Natural killer cell (primary cell): ENCODE measurements at regions not wholly inside any gene's neighbourhood (a gene's known extent, or its start where the extent isn't known, plus 50 kb on each side); places are given as distances from the start of the nearest gene placed in this dataset.
A peak's percentile ranks its signal among the peaks of the same experiment; 100 is the strongest.

ENCODE experiments used
- ATAC-seq, 3 donors: fragments of 150-1000 bp in 2 of 3; fragments of 200-7000 bp in 1 of 3; cut with Tn5 transposase; 1 replicate in 1 of 3; 2 replicates in 2 of 3; pipeline ENCODE4 v1.10.0; 2021; ENCODE audit warnings: mild to moderate bottlenecking in 2 of 3, moderate library complexity in 2 of 3
- DNase-seq, 2 donors: peaks; one replicate each; pipeline versions ENCODE4 v3.0.0 to v3.0.0-alpha.2; 2013 to 2021; ENCODE audit warnings: mixed read lengths in 1 of 2
- H3K27ac ChIP-seq: one replicate; pipeline ENCODE4 v1.5.1; 2013; ENCODE audit warnings: mild to moderate bottlenecking, low read length
- H3K27me3 ChIP-seq: one replicate; pipeline ENCODE4 v1.6.1; 2013; ENCODE audit warnings: low read length; ENCODE audit not compliant: control insufficient read depth, insufficient read depth
- H3K36me3 ChIP-seq: one replicate; pipeline ENCODE4 v1.6.1; 2013; ENCODE audit warnings: low read length; ENCODE audit not compliant: control insufficient read depth, insufficient read depth
- H3K4me1 ChIP-seq: one replicate; pipeline ENCODE4 v1.6.1; 2013; ENCODE audit warnings: low read length; ENCODE audit not compliant: control insufficient read depth, insufficient read depth
- H3K4me3 ChIP-seq: one replicate; pipeline ENCODE4 v1.5.1; 2013; ENCODE audit warnings: low read length
- H3K9me3 ChIP-seq: one replicate; pipeline ENCODE4 v1.6.1; 2013; ENCODE audit warnings: low read length; ENCODE audit not compliant: control insufficient read depth, insufficient read depth
- H3K27ac Mint-ChIP-seq, 2 donors: one replicate each; pipeline ENCODE4 v1.8.0; 2022; ENCODE audit warnings: mild to moderate bottlenecking in 2 of 2, mixed read lengths in 2 of 2, moderate library complexity in 1 of 2
- H3K27me3 Mint-ChIP-seq, 2 donors: one replicate each; pipeline ENCODE4 v1.8.0; 2022; ENCODE audit warnings: low read depth in 2 of 2, mixed read lengths in 2 of 2
- H3K36me3 Mint-ChIP-seq: one replicate; pipeline ENCODE4 v1.8.0; 2022; ENCODE audit warnings: mixed read lengths
- H3K4me1 Mint-ChIP-seq, 2 donors: one replicate each; pipeline ENCODE4 v1.8.0; 2022; ENCODE audit warnings: mixed read lengths in 2 of 2
- H3K4me3 Mint-ChIP-seq: one replicate; pipeline ENCODE4 v1.8.0; 2022; ENCODE audit warnings: mild to moderate bottlenecking, moderate library complexity, mixed read lengths
- H3K9me3 Mint-ChIP-seq, 2 donors: one replicate each; pipeline ENCODE4 v1.8.0; 2022; ENCODE audit warnings: mixed read lengths in 2 of 2
- WGBS: methylation state at CpG from one replicate; pipeline ENCODE4 v1.1.7; 2013; ENCODE audit warnings: missing lambda C conversion rate; ENCODE audit not compliant: insufficient coverage; 5-methylcytosine and 5-hydroxymethylcytosine counted together
- intact Hi-C: fragments of 100-400 bp; cut with micrococcal nuclease; formaldehyde crosslinking; loops from one replicate; pipeline ENCODE4 v1.14.2; 2022
- TF ChIP-seq, protein P1 (sequence below): fragments of 200-600 bp; IDR thresholded peaks from one replicate; pipeline ENCODE4 v1.8.0; 2022; ENCODE audit warnings: antibody characterized with exemption

DNA sequence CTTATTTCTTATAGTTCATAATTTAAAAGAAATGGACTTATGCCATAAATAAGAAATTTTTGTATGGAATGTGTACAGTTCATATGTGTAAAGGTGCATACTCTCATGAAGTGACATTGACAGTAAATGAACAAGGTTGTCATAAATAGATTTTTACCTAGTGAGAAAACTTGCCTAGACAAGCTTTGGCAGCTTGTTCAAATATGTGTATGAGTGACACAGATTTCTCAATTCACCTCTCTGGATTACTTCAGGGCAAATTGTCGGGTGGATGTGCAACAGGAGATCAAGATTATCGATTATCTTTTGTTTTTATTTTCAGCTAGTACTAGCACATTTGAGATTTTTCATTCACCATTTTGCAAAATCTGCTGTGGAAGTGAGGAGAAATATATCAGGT lies 758.1 kb upstream of the ACVR2A start:
- no peaks in the 10 kb centered on the region for H3K9me3 ChIP-seq
- 100% methylated on average over 2 of the region's 2 CpGs for WGBS
- ATAC-seq (no peak), DNase-seq (no peak)
- no peaks in the 10 kb centered on the region for H3K27me3 ChIP-seq
- Mint-ChIP-seq H3K9me3 (no peaks in the 10 kb centered on the region), H3K4me1 (no peaks in the 10 kb centered on the region), H3K27me3 (peaks cover 0 to 26% of the 10 kb centered on the region in 2 donors), H3K27ac (no peak overlapping the region), H3K4me3 (no peak overlapping the region), H3K36me3 (no peaks in the 10 kb centered on the region)
- intact Hi-C loops, result no loop called here
- H3K4me3 ChIP-seq, result no peak overlapping the region
- H3K4me1 ChIP-seq, result no peaks in the 10 kb centered on the region
- no peaks in the 10 kb centered on the region for H3K36me3 ChIP-seq
- H3K27ac ChIP-seq, result no peak overlapping the region
- TF ChIP-seq, protein P1, sequence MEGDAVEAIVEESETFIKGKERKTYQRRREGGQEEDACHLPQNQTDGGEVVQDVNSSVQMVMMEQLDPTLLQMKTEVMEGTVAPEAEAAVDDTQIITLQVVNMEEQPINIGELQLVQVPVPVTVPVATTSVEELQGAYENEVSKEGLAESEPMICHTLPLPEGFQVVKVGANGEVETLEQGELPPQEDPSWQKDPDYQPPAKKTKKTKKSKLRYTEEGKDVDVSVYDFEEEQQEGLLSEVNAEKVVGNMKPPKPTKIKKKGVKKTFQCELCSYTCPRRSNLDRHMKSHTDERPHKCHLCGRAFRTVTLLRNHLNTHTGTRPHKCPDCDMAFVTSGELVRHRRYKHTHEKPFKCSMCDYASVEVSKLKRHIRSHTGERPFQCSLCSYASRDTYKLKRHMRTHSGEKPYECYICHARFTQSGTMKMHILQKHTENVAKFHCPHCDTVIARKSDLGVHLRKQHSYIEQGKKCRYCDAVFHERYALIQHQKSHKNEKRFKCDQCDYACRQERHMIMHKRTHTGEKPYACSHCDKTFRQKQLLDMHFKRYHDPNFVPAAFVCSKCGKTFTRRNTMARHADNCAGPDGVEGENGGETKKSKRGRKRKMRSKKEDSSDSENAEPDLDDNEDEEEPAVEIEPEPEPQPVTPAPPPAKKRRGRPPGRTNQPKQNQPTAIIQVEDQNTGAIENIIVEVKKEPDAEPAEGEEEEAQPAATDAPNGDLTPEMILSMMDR, result no peak

- peaks cover 4 to 33% of the 10 kb centered on the region in 2 donors for H3K27me3 Mint-ChIP-seq
- no peak overlapping the region for H3K4me3 Mint-ChIP-seq
- no peaks in the 10 kb centered on the region for H3K4me1 Mint-ChIP-seq
- no peak overlapping the region for H3K27ac ChIP-seq
- H3K36me3 ChIP-seq, result no peaks in the 10 kb centered on the region
- no peak overlapping the region for H3K4me3 ChIP-seq
- H3K4me1 ChIP-seq, result no peaks in the 10 kb centered on the region
- TF ChIP-seq, protein P1, result no peak
- no peaks in the 10 kb centered on the region for H3K9me3 Mint-ChIP-seq
- 89% methylated on average over 3 of the region's 4 CpGs for WGBS
- no peak overlapping the region for H3K27ac Mint-ChIP-seq
- ATAC-seq, result no peak
- H3K9me3 ChIP-seq, result no peaks in the 10 kb centered on the region
- intact Hi-C loops, result loop anchor here (1.0 to 2.0 kb wide), 2 partner anchors 249 to 828 kb away; no protein-coding TSS in a partner anchor
- no peak for DNase-seq
- no peaks in the 10 kb centered on the region for H3K27me3 ChIP-seq
- no peaks in the 10 kb centered on the region for H3K36me3 Mint-ChIP-seq
These were observed 761.2 kb upstream of the ACVR2A start for GRCh38 chr2:147083664-147084063.

DNA sequence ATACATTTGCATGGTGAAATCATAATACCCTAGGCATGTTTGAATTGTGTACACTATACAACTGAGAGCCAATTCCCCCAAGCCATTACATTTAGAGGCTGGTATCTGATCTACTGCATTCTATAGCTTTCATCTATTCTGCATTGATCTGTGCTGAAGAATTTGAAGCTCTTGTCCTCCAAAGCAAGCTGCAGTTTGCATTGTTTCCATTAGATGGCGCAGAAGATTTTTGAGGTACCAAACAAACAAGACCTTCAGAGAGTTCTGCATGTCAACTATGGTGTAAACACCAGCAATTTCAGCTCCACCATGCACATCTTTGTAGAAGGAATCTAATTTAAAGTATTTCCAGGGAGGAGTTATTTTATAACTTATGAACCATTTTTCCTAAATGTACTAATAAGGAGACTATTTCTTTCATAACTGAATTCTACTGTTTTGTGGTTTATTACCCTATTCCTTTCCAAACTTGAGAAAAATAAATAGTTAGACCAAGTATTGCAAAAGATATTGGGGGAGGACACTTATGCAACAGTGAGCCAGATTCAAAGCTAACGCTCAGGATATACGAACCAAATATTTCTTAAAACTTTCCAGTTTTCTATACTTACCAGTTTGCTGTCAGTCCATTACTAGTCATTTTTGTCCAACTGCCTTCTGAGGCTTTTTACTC lies 761.8 kb upstream of the ACVR2A start:
- peak; percentile 49 to 54 (median 52) for ATAC-seq

More for the DNA sequence above, 761.8 kb upstream of the ACVR2A start:
- Histone ChIP-seq H3K27me3 (peaks cover 2% of the 10 kb centered on the region), H3K27ac (no peak overlapping the region), H3K4me1 (no peaks in the 10 kb centered on the region), H3K36me3 (no peaks in the 10 kb centered on the region), H3K9me3 (no peaks in the 10 kb centered on the region), H3K4me3 (no peak overlapping the region)
- Mint-ChIP-seq H3K4me1 (no peaks in the 10 kb centered on the region), H3K9me3 (no peaks in the 10 kb centered on the region), H3K4me3 (no peak overlapping the region), H3K27me3 (peaks cover 6 to 34% of the 10 kb centered on the region in 2 donors), H3K36me3 (no peaks in the 10 kb centered on the region), H3K27ac (no peak overlapping the region)
- peak; percentile 17 to 73 for DNase-seq
- 67% methylated on average over 3 of the region's 3 CpGs for WGBS
- intact Hi-C loops, result loop anchor here (1.0 to 2.0 kb wide), 2 partner anchors 250 to 828 kb away; no protein-coding TSS in a partner anchor
- TF ChIP-seq, protein P1, result peak; percentile 85
